CD8-positive, alpha-beta memory T cell (primary cell): ENCODE measurements at regions not wholly inside any gene's neighbourhood (a gene's known extent, or its start where the extent isn't known, plus 50 kb on each side); places are given as distances from the start of the nearest gene placed in this dataset.
A peak's percentile ranks its signal among the peaks of the same experiment; 100 is the strongest.

Experiments
- CTCF ChIA-PET: fragments of 350-600 bp; sonication (Branson Sonifier 250); formaldehyde crosslinking; loops from one replicate; lab custom pipeline; 2021; ENCODE audit warnings: antibody characterized with exemption; lab: Charles Lee
- POLR2A ChIA-PET: fragments of 350-600 bp; sonication (Branson Sonifier 250); formaldehyde crosslinking; loops from one replicate; lab custom pipeline; 2021; ENCODE audit warnings: antibody characterized with exemption; lab: Charles Lee
- DNase-seq, 5 donors: peaks; one replicate each; pipeline versions ENCODE4 v3.0.0 to v3.0.0-alpha.2; 2020 to 2022; ENCODE audit warnings: mixed read lengths in 1 of 5
- H3K27ac ChIP-seq: one replicate; pipeline ENCODE4 v1.7.0; 2013; ENCODE audit warnings: low read depth, mild to moderate bottlenecking, low read length, moderate library complexity
- H3K27me3 ChIP-seq: 2 replicates; pipeline ENCODE4 v1.7.0; 2013; ENCODE audit warnings: low read length, mild to moderate bottlenecking; ENCODE audit not compliant: insufficient read depth, poor library complexity, severe bottlenecking
- H3K36me3 ChIP-seq: 2 replicates; pipeline ENCODE4 v1.7.0; 2013; ENCODE audit warnings: mild to moderate bottlenecking, low read length, moderate library complexity; ENCODE audit not compliant: insufficient read depth
- H3K4me1 ChIP-seq: 2 replicates; pipeline ENCODE4 v1.7.0; 2013; ENCODE audit warnings: mild to moderate bottlenecking, low read length, moderate library complexity; ENCODE audit not compliant: insufficient read depth
- H3K4me3 ChIP-seq: 2 replicates; pipeline ENCODE4 v1.7.0; 2013; ENCODE audit warnings: mild to moderate bottlenecking, low read length
- H3K9me3 ChIP-seq: 2 replicates; pipeline ENCODE4 v1.7.0; 2013; ENCODE audit warnings: mild to moderate bottlenecking, low read length
- H3K27ac Mint-ChIP-seq, 8 donors: one replicate each; pipeline ENCODE4 v1.8.0; 2020 to 2021; ENCODE audit warnings: mixed read lengths in 8 of 8, mild to moderate bottlenecking in 6 of 8, inconsistent platforms in 3 of 8, moderate library complexity in 3 of 8
- H3K27me3 Mint-ChIP-seq, 2 donors: one replicate each; pipeline ENCODE4 v1.8.0; 2020 to 2021; ENCODE audit warnings: mixed read lengths in 2 of 2, mild to moderate bottlenecking in 1 of 2, moderate library complexity in 1 of 2
- H3K36me3 Mint-ChIP-seq, 3 donors: one replicate each; pipeline ENCODE4 v1.8.0; 2020 to 2021; ENCODE audit warnings: mixed read lengths in 3 of 3, inconsistent platforms in 1 of 3, mild to moderate bottlenecking in 1 of 3
- H3K4me1 Mint-ChIP-seq, 3 donors: one replicate each; pipeline ENCODE4 v1.8.0; 2020 to 2021; ENCODE audit warnings: mixed read lengths in 3 of 3, inconsistent platforms in 1 of 3, mild to moderate bottlenecking in 1 of 3
- H3K4me3 Mint-ChIP-seq, 7 donors: one replicate each; pipeline ENCODE4 v1.8.0; 2020 to 2021; ENCODE audit warnings: mixed read lengths in 7 of 7, mild to moderate bottlenecking in 6 of 7, moderate library complexity in 4 of 7, inconsistent platforms in 2 of 7
- H3K9me3 Mint-ChIP-seq, 5 donors: one replicate each; pipeline ENCODE4 v1.8.0; 2020 to 2022; ENCODE audit warnings: mixed read lengths in 5 of 5, mild to moderate bottlenecking in 3 of 5, moderate library complexity in 2 of 5, inconsistent platforms in 1 of 5

- no peak overlapping the region for H3K4me3 Mint-ChIP-seq
- DNase-seq, result no peak
These were observed 212.2 kb upstream of the GPRIN3 start for GRCh38 chr4:89519771-89520320.

GRCh38 chr4:89518259-89518658 is 210.7 kb upstream of the GPRIN3 start:
- no peaks in the 10 kb centered on the region for H3K9me3 ChIP-seq
- ChIA-PET POLR2A (no interaction called here), CTCF (no interaction called here)
- Mint-ChIP-seq H3K4me1 (no peaks in the 10 kb centered on the region), H3K27ac (no peak overlapping the region), H3K36me3 (peaks cover 0 to 3% (median 0%) of the 10 kb centered on the region in 3 donors), H3K27me3 (peaks cover 10 to 65% of the 10 kb centered on the region in 2 donors), H3K9me3 (no peaks in the 10 kb centered on the region), H3K4me3 (no peak overlapping the region)
- H3K4me3 ChIP-seq, result no peak overlapping the region
- no peak overlapping the region for H3K27ac ChIP-seq
- no peaks in the 10 kb centered on the region for H3K36me3 ChIP-seq
- H3K4me1 ChIP-seq, result no peaks in the 10 kb centered on the region
- no peak for DNase-seq
- H3K27me3 ChIP-seq, result peaks cover 14% of the 10 kb centered on the region

More at GRCh38 chr4:89519771-89520320, 212.2 kb upstream of the GPRIN3 start:
- CTCF ChIA-PET, result no interaction called here
- Histone ChIP-seq H3K4me1 (no peaks in the 10 kb centered on the region), H3K27me3 (peaks cover 14% of the 10 kb centered on the region), H3K9me3 (no peaks in the 10 kb centered on the region), H3K27ac (no peak overlapping the region), H3K4me3 (no peak overlapping the region), H3K36me3 (no peaks in the 10 kb centered on the region)
- Mint-ChIP-seq H3K9me3 (no peaks in the 10 kb centered on the region), H3K27ac (no peak overlapping the region), H3K36me3 (peaks cover 0 to 3% (median 0%) of the 10 kb centered on the region in 3 donors), H3K4me1 (no peaks in the 10 kb centered on the region), H3K27me3 (peaks cover 10 to 64% of the 10 kb centered on the region in 2 donors)
- POLR2A ChIA-PET, result no interaction called here

GRCh38 chr4:89514811-89515210 is 207.2 kb upstream of the GPRIN3 start:
- no peaks in the 10 kb centered on the region for H3K36me3 Mint-ChIP-seq
- peaks cover 3 to 9% (median 6%) of the 10 kb centered on the region in 3 donors for H3K4me1 Mint-ChIP-seq
- POLR2A ChIA-PET, result no interaction called here
- H3K4me3 Mint-ChIP-seq, result no peak overlapping the region
- Histone ChIP-seq H3K36me3 (no peaks in the 10 kb centered on the region), H3K27ac (no peak overlapping the region), H3K4me1 (peaks cover 4% of the 10 kb centered on the region), H3K27me3 (no peaks in the 10 kb centered on the region), H3K4me3 (no peak overlapping the region), H3K9me3 (no peaks in the 10 kb centered on the region)
- H3K9me3 Mint-ChIP-seq, result no peaks in the 10 kb centered on the region
- CTCF ChIA-PET, result no interaction called here
- no peak overlapping the region for H3K27ac Mint-ChIP-seq
- H3K27me3 Mint-ChIP-seq, result peaks cover 6 to 45% of the 10 kb centered on the region in 2 donors
- no peak for DNase-seq

GRCh38 chr4:89511776-89512175 is 204.2 kb upstream of the GPRIN3 start:
- no peaks in the 10 kb centered on the region for H3K27me3 ChIP-seq
- no peak for DNase-seq
- Mint-ChIP-seq H3K9me3 (peaks cover 0 to 2% (median 0%) of the 10 kb centered on the region in 5 donors), H3K36me3 (peaks cover 0 to 2% (median 0%) of the 10 kb centered on the region in 3 donors), H3K27me3 (peaks cover 5 to 29% of the 10 kb centered on the region in 2 donors), H3K4me1 (peaks cover 13 to 19% (median 15%) of the 10 kb centered on the region in 3 donors), H3K27ac (no peak overlapping the region), H3K4me3 (no peak overlapping the region)
- no peak overlapping the region for H3K27ac ChIP-seq
- H3K9me3 ChIP-seq, result no peaks in the 10 kb centered on the region
- H3K4me1 ChIP-seq, result peaks cover 10% of the 10 kb centered on the region
- ChIA-PET CTCF (no interaction called here), POLR2A (no interaction called here)
- no peaks in the 10 kb centered on the region for H3K36me3 ChIP-seq
- no peak overlapping the region for H3K4me3 ChIP-seq

GRCh38 chr4:89509708-89510281 is 202.2 kb upstream of the GPRIN3 start:
- H3K27ac Mint-ChIP-seq, result peak overlapping the region in 3 of 8 donors; percentile 5 to 49 (median 21)
- Histone ChIP-seq H3K4me3 (no peak overlapping the region), H3K27me3 (no peaks in the 10 kb centered on the region), H3K27ac (no peak overlapping the region), H3K9me3 (no peaks in the 10 kb centered on the region), H3K36me3 (no peaks in the 10 kb centered on the region), H3K4me1 (peaks cover 10% of the 10 kb centered on the region)
- CTCF ChIA-PET, result no interaction called here
- POLR2A ChIA-PET, result no interaction called here
- H3K9me3 Mint-ChIP-seq, result peaks cover 0 to 2% (median 0%) of the 10 kb centered on the region in 5 donors
- H3K27me3 Mint-ChIP-seq, result peaks cover 3 to 15% of the 10 kb centered on the region in 2 donors
- peaks cover 13 to 19% (median 15%) of the 10 kb centered on the region in 3 donors for H3K4me1 Mint-ChIP-seq
- DNase-seq, result peak in 1 of 5 donors; percentile 32
- H3K36me3 Mint-ChIP-seq, result peaks cover 0 to 2% (median 0%) of the 10 kb centered on the region in 3 donors
- peak overlapping the region in 6 of 7 donors; percentile 3 to 67 (median 50) for H3K4me3 Mint-ChIP-seq

- H3K27ac ChIP-seq, result no peak overlapping the region
- ChIA-PET CTCF (no interaction called here), POLR2A (no interaction called here)
- no peak for DNase-seq
- no peaks in the 10 kb centered on the region for H3K27me3 ChIP-seq
- H3K9me3 ChIP-seq, result no peaks in the 10 kb centered on the region
- no peak overlapping the region for H3K4me3 ChIP-seq
- H3K9me3 Mint-ChIP-seq, result peaks cover 0 to 2% (median 0%) of the 10 kb centered on the region in 5 donors
- peak overlapping the region in 1 of 8 donors; percentile 57 for H3K27ac Mint-ChIP-seq
- H3K27me3 Mint-ChIP-seq, result peaks cover 0 to 6% of the 10 kb centered on the region in 2 donors
- peaks cover 13 to 19% (median 15%) of the 10 kb centered on the region in 3 donors for H3K4me1 Mint-ChIP-seq
- H3K4me3 Mint-ChIP-seq, result no peak overlapping the region
- H3K36me3 ChIP-seq, result no peaks in the 10 kb centered on the region
- peaks cover 10% of the 10 kb centered on the region for H3K4me1 ChIP-seq
- peaks cover 0 to 2% (median 0%) of the 10 kb centered on the region in 3 donors for H3K36me3 Mint-ChIP-seq
These were observed 199.4 kb upstream of the GPRIN3 start for GRCh38 chr4:89506866-89507491.

- CTCF ChIA-PET, result no interaction called here
- Histone ChIP-seq H3K9me3 (no peaks in the 10 kb centered on the region), H3K27ac (no peak overlapping the region), H3K27me3 (no peaks in the 10 kb centered on the region), H3K4me3 (no peak overlapping the region), H3K36me3 (no peaks in the 10 kb centered on the region), H3K4me1 (no peaks in the 10 kb centered on the region)
- no peaks in the 10 kb centered on the region for H3K9me3 Mint-ChIP-seq
- peaks cover 2 to 19% of the 10 kb centered on the region in 2 donors for H3K27me3 Mint-ChIP-seq
- no peak overlapping the region for H3K27ac Mint-ChIP-seq
- H3K4me3 Mint-ChIP-seq, result no peak overlapping the region
- no peak for DNase-seq
- POLR2A ChIA-PET, result no interaction called here
- peaks cover 0 to 3% (median 0%) of the 10 kb centered on the region in 3 donors for H3K36me3 Mint-ChIP-seq
- no peaks in the 10 kb centered on the region for H3K4me1 Mint-ChIP-seq
These were observed 195.0 kb upstream of the GPRIN3 start for GRCh38 chr4:89502581-89502980.
